ENCODE measurements at regions not wholly inside any gene's neighbourhood (a gene's known extent, or its start where the extent isn't known, plus 50 kb on each side); places are given as distances from the start of the nearest gene placed in this dataset.
"Not testable (repeated sequence)": the region's sequence is repeated elsewhere in the genome, so short reads cannot be mapped to it uniquely, and the experiment has no call there.

GRCh38 chr2:16057661-16058060, 117.3 kb downstream of the MYCN start:
- Mint-ChIP-seq H3K9me3 (peaks cover 6% of the 10 kb centered on the region), H3K4me1 (peaks cover 2% of the 10 kb centered on the region), H3K27ac (no peak overlapping the region), H3K36me3 (ENCODE audit: low read depth) (no peaks in the 10 kb centered on the region), H3K27me3 (no peaks in the 10 kb centered on the region), H3K4me3 (no peak overlapping the region)
- ChIA-PET POLR2A (no interaction called here), CTCF (no interaction called here)
- intact Hi-C loops (cut with micrococcal nuclease): no loop called here
- no peak for DNase-seq
- no peak for ATAC-seq (ENCODE audit: low read depth)
- no peak for TF ChIP-seq CTCF (IDR thresholded peaks at IDR 0.05)

GRCh38 chr2:16055848-16056580, 115.7 kb downstream of the MYCN start:
- POLR2A ChIA-PET: no interaction called here

GRCh38 chr2:16053437-16054257, 113.3 kb downstream of the MYCN start:
- DNase-seq (no peak), ATAC-seq (ENCODE audit: low read depth) (no peak)
- no peak overlapping the region for H3K4me3 Mint-ChIP-seq
- ChIA-PET POLR2A (no interaction called here), CTCF (no interaction called here)
- intact Hi-C loops (cut with micrococcal nuclease): no loop called here
- H3K4me1 Mint-ChIP-seq: peaks cover 2% of the 10 kb centered on the region
- no peak overlapping the region for H3K27ac Mint-ChIP-seq
- no peaks in the 10 kb centered on the region for H3K36me3 Mint-ChIP-seq (ENCODE audit: low read depth)
- TF ChIP-seq CTCF (IDR thresholded peaks at IDR 0.05): no peak
- H3K27me3 Mint-ChIP-seq: peaks cover 10% of the 10 kb centered on the region
- no peaks in the 10 kb centered on the region for H3K9me3 Mint-ChIP-seq

More at GRCh38 chr2:16055848-16056580, 115.7 kb downstream of the MYCN start:
- CTCF ChIA-PET: no interaction called here
- Mint-ChIP-seq H3K4me1 (peaks cover 2% of the 10 kb centered on the region), H3K27me3 (peaks cover 2% of the 10 kb centered on the region), H3K4me3 (no peak overlapping the region), H3K36me3 (ENCODE audit: low read depth) (no peaks in the 10 kb centered on the region), H3K27ac (no peak overlapping the region), H3K9me3 (peaks cover 1% of the 10 kb centered on the region)
- intact Hi-C loops (cut with micrococcal nuclease): no loop called here
- no peak for TF ChIP-seq CTCF (IDR thresholded peaks at IDR 0.05)
- DNase-seq (no peak), ATAC-seq (ENCODE audit: low read depth) (no peak)

DNA sequence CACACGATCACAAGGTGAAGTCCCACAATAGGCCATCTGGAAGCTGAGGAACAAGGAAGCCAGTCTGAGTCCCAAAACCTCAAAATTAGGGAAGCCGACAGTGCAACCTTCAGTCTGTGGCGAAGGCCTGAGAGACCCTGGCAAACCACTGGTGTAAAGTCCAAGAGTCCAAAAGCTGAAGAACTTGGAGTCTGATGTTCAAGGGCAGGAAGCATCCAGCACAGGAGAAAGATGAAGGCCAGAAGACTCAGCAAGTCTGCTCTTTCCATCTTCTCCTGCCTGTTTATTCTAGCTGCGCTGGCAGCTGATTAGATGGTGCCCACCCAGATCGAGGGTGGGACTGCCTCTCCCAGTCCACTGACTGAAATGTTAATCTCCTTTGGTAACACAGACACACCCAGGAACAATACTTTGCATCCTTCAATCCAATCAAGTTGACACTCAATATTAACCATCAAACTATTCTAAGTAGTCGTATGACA, 112.3 kb downstream of the MYCN start:
- intact Hi-C loops (cut with micrococcal nuclease); DNase-seq; H3K36me3 Mint-ChIP-seq (ENCODE audit: low read depth); H3K27me3 Mint-ChIP-seq; POLR2A ChIA-PET; H3K9me3 Mint-ChIP-seq; ATAC-seq (ENCODE audit: low read depth); H3K4me3 Mint-ChIP-seq; CTCF ChIA-PET; H3K4me1 Mint-ChIP-seq; H3K27ac Mint-ChIP-seq: not testable (repeated sequence)

DNA sequence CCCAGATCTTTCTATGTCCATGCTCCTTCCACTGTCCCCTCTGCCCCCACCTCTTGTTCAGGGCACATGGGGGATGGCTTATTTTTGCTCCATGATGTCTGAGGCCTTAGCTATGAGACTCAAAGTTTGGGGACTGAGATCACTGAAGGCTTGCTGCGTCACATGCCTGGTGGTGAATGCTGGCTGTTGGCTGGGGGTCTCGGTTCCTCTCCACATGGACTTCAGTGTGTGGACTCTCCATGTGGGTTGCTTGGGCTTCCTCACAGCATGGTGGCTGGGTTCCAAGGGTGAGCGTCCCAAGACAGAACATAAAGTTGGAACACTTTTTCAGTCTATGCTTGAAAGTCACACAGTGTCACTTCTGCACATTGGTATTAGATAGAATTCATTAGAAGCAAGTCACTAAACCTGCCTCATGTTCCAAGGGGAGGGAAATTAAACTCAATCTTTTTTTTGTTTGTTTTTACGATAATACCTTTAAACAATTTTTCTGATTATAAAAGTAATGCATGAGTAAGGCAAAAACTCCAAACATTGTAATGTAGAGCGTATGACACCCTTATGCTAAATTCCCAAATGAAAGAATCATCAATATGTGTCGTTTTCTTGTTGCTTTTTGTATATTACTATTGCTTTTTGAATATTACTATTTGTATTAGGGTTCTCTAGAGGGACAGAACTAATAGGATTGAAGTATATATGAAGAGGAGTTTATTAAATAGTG, 111.7 kb downstream of the MYCN start:
- H3K36me3 Mint-ChIP-seq (ENCODE audit: low read depth): no peaks in the 10 kb centered on the region
- no peak overlapping the region for H3K27ac Mint-ChIP-seq
- DNase-seq: no peak
- H3K9me3 Mint-ChIP-seq: no peaks in the 10 kb centered on the region
- TF ChIP-seq CTCF (IDR thresholded peaks at IDR 0.05): no peak
- no peak for ATAC-seq (ENCODE audit: low read depth)
- intact Hi-C loops (cut with micrococcal nuclease): no loop called here
- no peak overlapping the region for H3K4me3 Mint-ChIP-seq
- H3K27me3 Mint-ChIP-seq: peaks cover 10% of the 10 kb centered on the region
- peaks cover 2% of the 10 kb centered on the region for H3K4me1 Mint-ChIP-seq
- ChIA-PET CTCF (no interaction called here), POLR2A (no interaction called here)

Data from activated B cell treated with CpG ODN at 0.5 μM for 24 hours (primary cell).